ENCODE measurements at regions not wholly inside any gene's neighbourhood (a gene's known extent, or its start where the extent isn't known, plus 50 kb on each side); places are given as distances from the start of the nearest gene placed in this dataset.
"Not testable (repeated sequence)": the region's sequence is repeated elsewhere in the genome, so short reads cannot be mapped to it uniquely, and the experiment has no call there.

GRCh38 chr2:204147040-204147439, 210.5 kb downstream of the ICOS start:
- not testable (repeated sequence) for H3K27ac Mint-ChIP-seq; H3K79me2 ChIP-seq (replicated peaks; ENCODE audit: insufficient read depth); H3K36me3 Mint-ChIP-seq (ENCODE audit: low read depth); H3K4me3 Mint-ChIP-seq; H3K27me3 ChIP-seq (ENCODE audit: insufficient read depth); H3K9me2 ChIP-seq (ENCODE audit: insufficient read depth); DNase-seq (ENCODE audit: low spot score); ATAC-seq; H3K36me3 ChIP-seq (ENCODE audit: insufficient read depth); H3K27ac ChIP-seq (ENCODE audit: low read depth); H3K4me3 ChIP-seq; H4K20me1 ChIP-seq (replicated peaks; ENCODE audit: insufficient read depth); H3K9me3 Mint-ChIP-seq; H2AFZ ChIP-seq; H3K4me2 ChIP-seq; H3F3A ChIP-seq (replicated peaks; ENCODE audit: low read depth); H3K27me3 Mint-ChIP-seq (ENCODE audit: insufficient read depth, low read depth, poor library complexity)
- peaks cover 36% of the 10 kb centered on the region for H3K4me1 Mint-ChIP-seq
- peaks cover 19% of the 10 kb centered on the region for H3K4me1 ChIP-seq (ENCODE audit: insufficient read depth)

- DNase-seq (ENCODE audit: low spot score): peak; percentile 36
- Histone ChIP-seq H3F3A (replicated peaks; ENCODE audit: low read depth) (no peaks in the 10 kb centered on the region), H4K20me1 (replicated peaks; ENCODE audit: insufficient read depth) (no peaks in the 10 kb centered on the region), H3K27me3 (ENCODE audit: insufficient read depth) (no peaks in the 10 kb centered on the region), H3K27ac (ENCODE audit: low read depth) (no peak overlapping the region), H3K4me1 (ENCODE audit: insufficient read depth) (peaks cover under 1% of the 10 kb centered on the region; the same call in 1 of the 2 replicates), H3K9me2 (ENCODE audit: insufficient read depth) (no peaks in the 10 kb centered on the region), H3K4me2 (no peak overlapping the region), H3K36me3 (ENCODE audit: insufficient read depth) (no peaks in the 10 kb centered on the region), H3K79me2 (replicated peaks; ENCODE audit: insufficient read depth) (no peaks in the 10 kb centered on the region), H3K4me3 (no peak overlapping the region), H2AFZ (peak overlapping the region; percentile 61)
- TF ChIP-seq STAT1 (IDR thresholded peaks at IDR 0.05; ENCODE audit: unreplicated experiment) (no peak), NANOG (IDR thresholded peaks at IDR 0.05; ENCODE audit: borderline replicate concordance) (no peak), CREB1 (CRISPR knock-in tag; IDR thresholded peaks at IDR 0.05; ENCODE audit: low read depth) (no peak), JUNB (IDR thresholded peaks at IDR 0.05; ENCODE audit: unreplicated experiment) (no peak)
- no peaks in the 10 kb centered on the region for H3K9me3 Mint-ChIP-seq
- no peak overlapping the region for H3K4me3 Mint-ChIP-seq
- peaks cover 5% of the 10 kb centered on the region for H3K27me3 Mint-ChIP-seq (ENCODE audit: insufficient read depth, low read depth, poor library complexity)
- H3K4me1 Mint-ChIP-seq: peaks cover 22% of the 10 kb centered on the region; the same call in 2 of the 3 replicates
- no peaks in the 10 kb centered on the region for H3K36me3 Mint-ChIP-seq (ENCODE audit: low read depth)
- no peak overlapping the region for H3K27ac Mint-ChIP-seq
- ATAC-seq: peak; percentile 83
Measured at GRCh38 chr2:204150721-204151120, 214.2 kb downstream of the ICOS start.

GRCh38 chr2:204152616-204153015, 216.1 kb downstream of the ICOS start:
- ATAC-seq (no peak), DNase-seq (ENCODE audit: low spot score) (no peak)
- Histone ChIP-seq H3K79me2 (replicated peaks; ENCODE audit: insufficient read depth) (no peaks in the 10 kb centered on the region), H3K27ac (ENCODE audit: low read depth) (no peak overlapping the region), H3K4me1 (ENCODE audit: insufficient read depth) (no peaks in the 10 kb centered on the region), H2AFZ (0 out of 2 replicates have a peak overlapping the region, but pooled peaks have one; percentile 20), H3K36me3 (ENCODE audit: insufficient read depth) (no peaks in the 10 kb centered on the region), H3K4me3 (no peak overlapping the region), H3F3A (replicated peaks; ENCODE audit: low read depth) (no peaks in the 10 kb centered on the region), H3K9me2 (ENCODE audit: insufficient read depth) (no peaks in the 10 kb centered on the region), H3K4me2 (no peak overlapping the region), H3K27me3 (ENCODE audit: insufficient read depth) (no peaks in the 10 kb centered on the region), H4K20me1 (replicated peaks; ENCODE audit: insufficient read depth) (no peaks in the 10 kb centered on the region)
- Mint-ChIP-seq H3K27ac (no peak overlapping the region), H3K4me3 (no peak overlapping the region), H3K9me3 (peaks cover 3% of the 10 kb centered on the region; the same call in 2 of the 3 replicates), H3K4me1 (peaks cover 14% of the 10 kb centered on the region; the same call in 2 of the 3 replicates), H3K27me3 (ENCODE audit: insufficient read depth, low read depth, poor library complexity) (peaks cover 2% of the 10 kb centered on the region), H3K36me3 (ENCODE audit: low read depth) (peaks cover 5% of the 10 kb centered on the region; the same call in 1 of the 3 replicates)
- TF ChIP-seq NANOG (IDR thresholded peaks at IDR 0.05; ENCODE audit: borderline replicate concordance) (no peak), REST (IDR thresholded peaks at IDR 0.05; ENCODE audit: unreplicated experiment) (no peak), ZNF331 (CRISPR knock-in tag; IDR thresholded peaks at IDR 0.05; ENCODE audit: low read depth) (no peak), EZH2 (IDR thresholded peaks at IDR 0.05; ENCODE audit: low read depth, unreplicated experiment) (no peak), STAT1 (IDR thresholded peaks at IDR 0.05; ENCODE audit: unreplicated experiment) (no peak), JUNB (IDR thresholded peaks at IDR 0.05; ENCODE audit: unreplicated experiment) (no peak)

Measured in GM23338 (cell line).